ENCODE measurements at regions not wholly inside any gene's neighbourhood (a gene's known extent, or its start where the extent isn't known, plus 50 kb on each side); places are given as distances from the start of the nearest gene placed in this dataset.

- H3K4me1 ChIP-seq (ENCODE audit: control insufficient read depth in 5 of 5, insufficient read depth in 5 of 5, low read length in 5 of 5), result no peaks in the 10 kb centered on the region
- ATAC-seq (ENCODE audit: insufficient read depth, low FRiP score) (no peak), DNase-seq (no peak)
- no peak overlapping the region for H3K27ac ChIP-seq (ENCODE audit: low read depth in 1 of 2, low read length in 1 of 2)
- H3K4me3 ChIP-seq, result no peak overlapping the region
- no peak overlapping the region for H3K9ac ChIP-seq (ENCODE audit: insufficient read depth in 1 of 2, low read length in 2 of 2)
- H3K36me3 ChIP-seq (ENCODE audit: control insufficient read depth in 4 of 4, insufficient read depth in 4 of 4, low read length in 4 of 4), result no peaks in the 10 kb centered on the region
- no peaks in the 10 kb centered on the region for H3K27me3 ChIP-seq (ENCODE audit: control insufficient read depth in 3 of 3, insufficient read depth in 3 of 3, low read length in 2 of 3)
- WGBS, 2 donors, result 97 to 100% methylated on average over 1 of the region's 1 CpG
- H3K9me3 ChIP-seq (ENCODE audit: control insufficient read depth in 4 of 4, insufficient read depth in 3 of 4, low read length in 3 of 4), result peaks cover 0 to 3% (median 0%) of the 10 kb centered on the region in 4 donors
- TF ChIP-seq, protein P1, sequence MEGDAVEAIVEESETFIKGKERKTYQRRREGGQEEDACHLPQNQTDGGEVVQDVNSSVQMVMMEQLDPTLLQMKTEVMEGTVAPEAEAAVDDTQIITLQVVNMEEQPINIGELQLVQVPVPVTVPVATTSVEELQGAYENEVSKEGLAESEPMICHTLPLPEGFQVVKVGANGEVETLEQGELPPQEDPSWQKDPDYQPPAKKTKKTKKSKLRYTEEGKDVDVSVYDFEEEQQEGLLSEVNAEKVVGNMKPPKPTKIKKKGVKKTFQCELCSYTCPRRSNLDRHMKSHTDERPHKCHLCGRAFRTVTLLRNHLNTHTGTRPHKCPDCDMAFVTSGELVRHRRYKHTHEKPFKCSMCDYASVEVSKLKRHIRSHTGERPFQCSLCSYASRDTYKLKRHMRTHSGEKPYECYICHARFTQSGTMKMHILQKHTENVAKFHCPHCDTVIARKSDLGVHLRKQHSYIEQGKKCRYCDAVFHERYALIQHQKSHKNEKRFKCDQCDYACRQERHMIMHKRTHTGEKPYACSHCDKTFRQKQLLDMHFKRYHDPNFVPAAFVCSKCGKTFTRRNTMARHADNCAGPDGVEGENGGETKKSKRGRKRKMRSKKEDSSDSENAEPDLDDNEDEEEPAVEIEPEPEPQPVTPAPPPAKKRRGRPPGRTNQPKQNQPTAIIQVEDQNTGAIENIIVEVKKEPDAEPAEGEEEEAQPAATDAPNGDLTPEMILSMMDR (IDR thresholded peaks at IDR 0.05; ENCODE audit: control extremely low read depth, extremely low read depth), result no peak
Observed at GRCh38 chr10:45500304-45500703, 126.3 kb downstream of the ALOX5 start.

GRCh38 chr10:45495438-45496152 lies 121.6 kb downstream of the ALOX5 start:
- Histone ChIP-seq H3K4me3 (no peak overlapping the region), H3K9me3 (ENCODE audit: control insufficient read depth in 4 of 4, insufficient read depth in 3 of 4, low read length in 3 of 4) (peaks cover 0 to 3% (median 0%) of the 10 kb centered on the region in 4 donors), H3K9ac (ENCODE audit: insufficient read depth in 1 of 2, low read length in 2 of 2) (no peak overlapping the region), H3K36me3 (ENCODE audit: control insufficient read depth in 4 of 4, insufficient read depth in 4 of 4, low read length in 4 of 4) (no peaks in the 10 kb centered on the region), H3K4me1 (ENCODE audit: control insufficient read depth in 5 of 5, insufficient read depth in 5 of 5, low read length in 5 of 5) (no peaks in the 10 kb centered on the region), H3K27me3 (ENCODE audit: control insufficient read depth in 3 of 3, insufficient read depth in 3 of 3, low read length in 2 of 3) (no peaks in the 10 kb centered on the region), H3K27ac (ENCODE audit: low read depth in 1 of 2, low read length in 1 of 2) (no peak overlapping the region)
- TF ChIP-seq, protein P1 (IDR thresholded peaks at IDR 0.05; ENCODE audit: control extremely low read depth, extremely low read depth), result no peak
- WGBS, 2 donors, result 67 to 74% methylated on average over 2 of the region's 2 CpGs
- ATAC-seq (ENCODE audit: insufficient read depth, low FRiP score), result no peak
- DNase-seq, result no peak
